Astrocyte (in vitro differentiated cells and primary cell): ENCODE measurements at regions not wholly inside any gene's neighbourhood (a gene's known extent, or its start where the extent isn't known, plus 50 kb on each side); places are given as distances from the start of the nearest gene placed in this dataset.
A peak's percentile ranks its signal among the peaks of the same experiment; 100 is the strongest.

Experiments used
- DNase-seq: peaks from one replicate; pipeline ENCODE4 v3.0.0-alpha.2; 2010; ENCODE audit warnings: low read depth
- FAIRE-seq: peaks from 2 replicates; lab custom pipeline; 2011; peaks lifted over from hg19 to GRCh38; lab: Jason Lieb, UNC
- H2AFZ ChIP-seq: 2 replicates; pipeline ENCODE4 v1.6.0; 2012; ENCODE audit warnings: low read depth, low read length, inconsistent platforms
- H3K27ac ChIP-seq: 2 replicates; pipeline ENCODE4 v1.5.1; 2011; ENCODE audit warnings: low read depth, low read length, inconsistent platforms
- H3K27me3 ChIP-seq: 2 replicates; pipeline ENCODE4 v1.6.0; 2011; ENCODE audit warnings: low read length, inconsistent platforms; ENCODE audit not compliant: insufficient read depth
- H3K36me3 ChIP-seq: 2 replicates; pipeline ENCODE4 v1.5.1; 2011; ENCODE audit warnings: low read length, inconsistent platforms; ENCODE audit not compliant: insufficient read depth
- H3K4me1 ChIP-seq: 2 replicates; pipeline ENCODE4 v1.5.1; 2011; ENCODE audit warnings: low read length, inconsistent platforms; ENCODE audit not compliant: insufficient read depth
- H3K4me2 ChIP-seq: 2 replicates; pipeline ENCODE4 v1.6.0; 2012; ENCODE audit warnings: low read length, inconsistent platforms
- H3K4me3 ChIP-seq: 2 replicates; pipeline ENCODE4 v1.5.1; 2011; ENCODE audit warnings: low read depth, mild to moderate bottlenecking, low read length, inconsistent platforms; ENCODE audit not compliant: insufficient read depth
- H3K79me2 ChIP-seq: 2 replicates; pipeline ENCODE4 v1.6.0; 2012; ENCODE audit warnings: mild to moderate bottlenecking, low read length, inconsistent platforms; ENCODE audit not compliant: insufficient read depth
- H3K9ac ChIP-seq: 2 replicates; pipeline ENCODE4 v1.6.0; 2012; ENCODE audit warnings: mild to moderate bottlenecking, low read length, inconsistent platforms
- H3K9me3 ChIP-seq: 2 replicates; pipeline ENCODE4 v1.5.1; 2012; ENCODE audit warnings: low read depth, mild to moderate bottlenecking, low read length, inconsistent platforms; ENCODE audit not compliant: insufficient read depth
- H4K20me1 ChIP-seq: 2 replicates; pipeline ENCODE4 v1.6.0; 2012; ENCODE audit warnings: low read length, inconsistent platforms; ENCODE audit not compliant: insufficient read depth
- H3K27ac Mint-ChIP-seq: one replicate; pipeline ENCODE4 v1.8.0; 2021; ENCODE audit warnings: mild to moderate bottlenecking, mixed read lengths; ENCODE audit not compliant: unreplicated experiment
- H3K27me3 Mint-ChIP-seq: one replicate; pipeline ENCODE4 v1.8.0; 2021; ENCODE audit warnings: low read depth, mixed read lengths; ENCODE audit not compliant: unreplicated experiment
- H3K36me3 Mint-ChIP-seq: one replicate; pipeline ENCODE4 v1.8.0; 2021; ENCODE audit warnings: low read depth, mixed read lengths; ENCODE audit not compliant: unreplicated experiment
- H3K4me1 Mint-ChIP-seq: one replicate; pipeline ENCODE4 v1.8.0; 2021; ENCODE audit warnings: low read depth, mixed read lengths; ENCODE audit not compliant: unreplicated experiment
- H3K4me3 Mint-ChIP-seq: one replicate; pipeline ENCODE4 v1.8.0; 2021; ENCODE audit warnings: mild to moderate bottlenecking, moderate library complexity, mixed read lengths; ENCODE audit not compliant: unreplicated experiment
- H3K9me3 Mint-ChIP-seq: one replicate; pipeline ENCODE4 v1.8.0; 2021; ENCODE audit warnings: mild to moderate bottlenecking, mixed read lengths; ENCODE audit not compliant: unreplicated experiment
- EZH2 ChIP-seq: IDR thresholded peaks from 2 replicates; pipeline ENCODE4 v1.6.1; 2012; ENCODE audit warnings: mild to moderate bottlenecking, low read length, inconsistent platforms; ENCODE audit not compliant: insufficient read depth
- TF ChIP-seq, protein P1 (sequence below): IDR thresholded peaks from 2 replicates; pipeline ENCODE4 v1.5.1; 2011; ENCODE audit warnings: low read depth, mild to moderate bottlenecking, inconsistent platforms, low read length, moderate library complexity; ENCODE audit not compliant: insufficient read depth

DNA sequence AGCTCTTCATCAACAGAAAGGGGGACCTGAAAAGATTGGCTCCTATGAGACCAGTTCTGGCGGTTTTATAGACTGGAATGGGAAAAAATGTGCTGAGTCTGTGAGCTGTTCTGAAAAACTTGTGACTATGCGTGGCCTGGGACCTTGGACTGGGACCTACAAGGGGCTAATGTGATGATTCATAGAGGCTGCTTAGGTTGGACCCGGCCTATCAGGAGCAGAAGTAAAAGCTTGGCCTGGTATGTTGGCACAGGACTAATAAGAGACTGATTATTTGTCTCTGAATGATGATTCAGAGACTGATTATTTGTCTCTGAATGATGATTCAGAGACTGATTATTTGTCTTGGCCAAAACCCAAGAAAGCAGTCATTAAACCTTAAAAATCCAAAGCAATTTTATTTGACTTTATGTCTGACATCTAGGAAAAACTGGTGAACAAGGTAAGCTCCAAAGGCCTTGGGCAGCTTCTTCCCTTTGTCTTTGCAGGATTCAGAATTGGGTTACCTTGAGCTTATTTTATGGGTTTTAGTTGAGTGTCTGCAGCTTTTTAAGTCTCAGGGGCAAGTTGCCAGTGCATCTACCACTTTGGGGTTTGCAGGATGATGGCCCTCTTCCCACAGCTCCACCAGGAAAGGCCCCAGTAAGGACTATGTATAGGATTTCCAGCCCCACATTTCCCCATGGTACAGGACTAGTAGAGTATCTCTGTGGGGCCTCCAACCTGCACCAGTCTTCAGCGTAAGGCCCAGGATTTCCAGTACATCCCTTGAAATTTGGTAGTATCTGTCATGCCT lies 390.3 kb downstream of the KDM5D start:
- Mint-ChIP-seq H3K9me3 (no peaks in the 10 kb centered on the region), H3K4me3 (no peak overlapping the region), H3K4me1 (peaks cover 26% of the 10 kb centered on the region), H3K27me3 (no peaks in the 10 kb centered on the region), H3K36me3 (no peaks in the 10 kb centered on the region), H3K27ac (peak overlapping the region; percentile 88)
- no peaks in the 10 kb centered on the region for H4K20me1 ChIP-seq
- no peak overlapping the region for H3K9ac ChIP-seq
- H3K27me3 ChIP-seq, result no peaks in the 10 kb centered on the region
- TF ChIP-seq EZH2, result no peak
- TF ChIP-seq, protein P1, sequence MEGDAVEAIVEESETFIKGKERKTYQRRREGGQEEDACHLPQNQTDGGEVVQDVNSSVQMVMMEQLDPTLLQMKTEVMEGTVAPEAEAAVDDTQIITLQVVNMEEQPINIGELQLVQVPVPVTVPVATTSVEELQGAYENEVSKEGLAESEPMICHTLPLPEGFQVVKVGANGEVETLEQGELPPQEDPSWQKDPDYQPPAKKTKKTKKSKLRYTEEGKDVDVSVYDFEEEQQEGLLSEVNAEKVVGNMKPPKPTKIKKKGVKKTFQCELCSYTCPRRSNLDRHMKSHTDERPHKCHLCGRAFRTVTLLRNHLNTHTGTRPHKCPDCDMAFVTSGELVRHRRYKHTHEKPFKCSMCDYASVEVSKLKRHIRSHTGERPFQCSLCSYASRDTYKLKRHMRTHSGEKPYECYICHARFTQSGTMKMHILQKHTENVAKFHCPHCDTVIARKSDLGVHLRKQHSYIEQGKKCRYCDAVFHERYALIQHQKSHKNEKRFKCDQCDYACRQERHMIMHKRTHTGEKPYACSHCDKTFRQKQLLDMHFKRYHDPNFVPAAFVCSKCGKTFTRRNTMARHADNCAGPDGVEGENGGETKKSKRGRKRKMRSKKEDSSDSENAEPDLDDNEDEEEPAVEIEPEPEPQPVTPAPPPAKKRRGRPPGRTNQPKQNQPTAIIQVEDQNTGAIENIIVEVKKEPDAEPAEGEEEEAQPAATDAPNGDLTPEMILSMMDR, result no peak
- H3K27ac ChIP-seq, result no peak overlapping the region
- H3K4me1 ChIP-seq, result no peaks in the 10 kb centered on the region
- no peaks in the 10 kb centered on the region for H3K79me2 ChIP-seq
- H2AFZ ChIP-seq, result no peak overlapping the region
- H3K4me2 ChIP-seq, result no peak overlapping the region
- H3K4me3 ChIP-seq, result no peak overlapping the region
- no peaks in the 10 kb centered on the region for H3K36me3 ChIP-seq
- no peaks in the 10 kb centered on the region for H3K9me3 ChIP-seq
- DNase-seq, result no peak
- FAIRE-seq, result no peak

- Mint-ChIP-seq H3K4me3 (no peak overlapping the region), H3K4me1 (peaks cover 17% of the 10 kb centered on the region), H3K36me3 (no peaks in the 10 kb centered on the region), H3K27ac (no peak overlapping the region), H3K9me3 (no peaks in the 10 kb centered on the region), H3K27me3 (no peaks in the 10 kb centered on the region)
- Histone ChIP-seq H3K27ac (no peak overlapping the region), H3K9ac (no peak overlapping the region), H4K20me1 (no peaks in the 10 kb centered on the region), H3K79me2 (no peaks in the 10 kb centered on the region), H3K4me3 (no peak overlapping the region), H2AFZ (no peak overlapping the region), H3K27me3 (no peaks in the 10 kb centered on the region), H3K4me1 (no peaks in the 10 kb centered on the region), H3K36me3 (no peaks in the 10 kb centered on the region), H3K9me3 (no peaks in the 10 kb centered on the region), H3K4me2 (no peak overlapping the region)
- DNase-seq (no peak), FAIRE-seq (no peak)
- TF ChIP-seq, protein P1, result no peak
- TF ChIP-seq EZH2, result no peak
Observed at GRCh38 chrY:19351616-19352015, 392.9 kb downstream of the KDM5D start.

DNA sequence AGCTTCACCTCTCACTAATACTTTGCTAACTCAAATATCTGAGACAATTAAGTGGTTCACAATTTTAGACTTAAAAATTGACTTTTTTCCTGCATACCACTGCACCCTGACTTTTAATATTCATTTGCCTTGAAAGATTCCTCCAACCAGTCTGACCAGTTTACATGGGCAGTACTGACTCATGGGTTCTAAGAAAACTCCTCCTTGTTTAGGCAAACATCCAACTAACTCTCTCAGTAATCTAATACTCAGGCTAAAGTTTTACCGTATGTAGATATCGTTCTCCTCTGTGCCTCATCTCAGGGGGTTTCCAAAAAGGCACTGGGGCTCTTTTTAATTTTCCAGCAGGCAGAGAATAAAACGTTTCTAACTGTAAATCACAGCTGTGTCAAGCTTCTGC lies 422.8 kb downstream of the KDM5D start:
- H3K36me3 Mint-ChIP-seq, result no peaks in the 10 kb centered on the region
- H3K9me3 Mint-ChIP-seq, result peaks cover 7% of the 10 kb centered on the region
- FAIRE-seq, result no peak
- H3K27me3 Mint-ChIP-seq, result no peaks in the 10 kb centered on the region
- Histone ChIP-seq H3K79me2 (no peaks in the 10 kb centered on the region), H3K4me1 (no peaks in the 10 kb centered on the region), H3K9me3 (no peaks in the 10 kb centered on the region), H3K27ac (no peak overlapping the region), H3K4me2 (no peak overlapping the region), H3K9ac (no peak overlapping the region), H4K20me1 (no peaks in the 10 kb centered on the region), H3K4me3 (no peak overlapping the region), H2AFZ (no peak overlapping the region), H3K27me3 (no peaks in the 10 kb centered on the region), H3K36me3 (no peaks in the 10 kb centered on the region)
- no peak for TF ChIP-seq EZH2
- no peak overlapping the region for H3K4me3 Mint-ChIP-seq
- H3K4me1 Mint-ChIP-seq, result no peaks in the 10 kb centered on the region
- H3K27ac Mint-ChIP-seq, result no peak overlapping the region
- DNase-seq, result no peak
